ENCODE measurements at regions not wholly inside any gene's neighbourhood (a gene's known extent, or its start where the extent isn't known, plus 50 kb on each side); places are given as distances from the start of the nearest gene placed in this dataset.

DNA sequence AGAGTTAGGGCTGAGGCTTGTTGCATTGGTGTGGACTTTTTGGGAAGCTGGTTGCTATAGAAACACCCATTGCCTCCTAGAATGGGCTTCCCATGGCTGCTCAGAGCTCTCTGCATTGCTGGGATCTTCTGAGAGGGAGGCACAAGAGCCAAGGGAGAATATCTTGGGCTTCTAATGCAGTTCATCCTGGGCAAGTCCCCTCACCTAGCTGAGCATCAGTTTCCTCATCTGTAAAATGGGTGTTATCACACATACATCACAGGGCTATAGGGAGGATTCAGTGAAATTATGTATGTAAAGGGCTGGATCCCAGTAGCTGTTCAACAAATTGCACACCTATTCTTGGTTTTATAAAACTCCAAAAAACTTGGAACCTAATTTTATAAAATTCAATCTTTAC is 106.1 kb upstream of the ALDH1B1 start:
- DNase-seq (ENCODE audit: low read depth, low spot score): no peak

DNA sequence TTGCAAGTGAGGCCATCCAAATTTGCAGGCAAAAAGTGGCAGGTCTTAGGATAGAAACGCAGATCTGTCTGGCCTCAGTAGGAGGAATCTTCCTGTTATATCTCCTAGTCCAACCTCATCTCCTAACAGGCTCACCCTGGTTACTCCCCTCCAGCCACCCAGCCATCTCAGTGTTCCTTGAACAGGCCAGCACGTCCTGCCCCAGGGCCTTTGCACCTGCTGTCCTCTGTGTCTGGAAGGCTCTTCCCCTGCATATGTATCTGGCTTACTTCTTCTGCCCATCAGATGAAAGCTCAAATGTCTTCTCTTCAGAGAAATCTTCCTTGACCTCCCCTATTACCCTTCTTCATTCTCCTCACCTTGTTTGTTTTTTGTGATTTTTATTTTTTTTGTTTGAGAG is 107.3 kb upstream of the ALDH1B1 start:
- no peak for DNase-seq (ENCODE audit: low read depth, low spot score)

DNA sequence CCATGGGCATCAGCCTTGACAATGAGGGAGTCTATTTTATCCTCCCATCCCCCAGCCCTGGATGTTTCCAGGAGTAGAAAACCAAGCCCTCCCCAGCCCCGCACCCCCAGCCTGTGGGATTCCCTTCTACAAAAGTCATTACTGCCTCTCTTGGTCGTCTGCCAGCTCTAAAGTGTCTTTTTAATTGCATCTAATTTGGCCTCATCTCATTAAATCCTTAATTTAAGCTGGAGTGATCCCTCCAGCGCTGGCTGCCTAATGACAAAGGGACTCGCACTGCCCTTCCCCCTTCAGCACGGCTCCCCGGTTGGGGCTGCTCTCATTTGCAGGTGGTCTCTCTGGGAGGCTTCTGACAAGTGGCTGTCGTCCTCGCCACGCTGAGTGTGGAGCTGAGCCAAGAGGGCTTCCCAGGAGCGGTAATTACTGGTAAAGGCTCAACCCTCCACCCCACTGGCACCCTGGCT is 107.9 kb upstream of the ALDH1B1 start:
- DNase-seq (ENCODE audit: low read depth, low spot score): no peak

DNA sequence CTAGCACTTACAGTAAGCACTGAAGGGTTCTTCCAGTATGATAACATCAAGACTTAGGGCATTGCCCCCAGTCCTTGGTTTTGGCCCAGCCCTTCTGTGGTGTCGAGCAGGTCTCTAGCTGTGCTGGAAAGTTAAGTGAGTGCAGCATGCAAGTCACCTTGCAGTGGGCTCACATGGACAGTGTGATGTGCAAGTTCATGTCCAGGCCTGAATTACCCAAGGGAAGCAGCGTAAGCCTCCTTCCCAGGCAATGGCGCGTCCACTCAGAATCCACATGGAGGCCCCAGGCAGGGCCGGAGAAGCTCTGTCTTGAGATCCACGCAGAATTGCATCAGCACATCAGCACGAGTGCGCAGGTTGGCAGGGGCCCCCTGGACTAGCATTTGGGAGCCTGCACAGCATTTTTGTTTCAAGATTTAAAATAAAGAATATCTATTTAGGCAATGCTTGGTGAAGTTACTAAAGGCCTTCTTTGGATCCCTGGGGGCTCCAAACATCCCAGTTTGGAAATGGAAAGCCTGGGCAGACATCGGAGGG is 108.4 kb upstream of the ALDH1B1 start:
- DNase-seq (ENCODE audit: low read depth, low spot score): no peak

DNA sequence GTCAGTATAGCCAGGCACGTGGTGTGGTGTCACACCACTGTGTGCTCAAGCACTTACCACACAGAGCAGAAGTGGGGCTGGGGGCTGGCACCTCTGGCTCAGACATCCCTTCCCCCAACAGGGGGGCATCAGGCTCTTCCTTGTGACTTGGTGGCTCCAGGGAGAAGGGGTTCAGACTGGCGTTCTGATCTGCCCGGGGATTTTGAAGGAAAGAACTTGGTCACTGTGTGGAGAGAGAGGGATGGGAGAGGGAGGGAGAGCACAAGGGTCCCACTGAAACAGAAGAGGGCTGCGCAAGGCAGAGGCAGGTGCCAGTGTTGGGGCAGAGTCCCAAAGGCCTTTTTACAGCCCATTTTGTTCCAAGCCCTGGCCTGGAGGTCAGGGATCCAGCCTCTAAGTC is 109.7 kb upstream of the ALDH1B1 start:
- DNase-seq (ENCODE audit: low read depth, low spot score): no peak

DNA sequence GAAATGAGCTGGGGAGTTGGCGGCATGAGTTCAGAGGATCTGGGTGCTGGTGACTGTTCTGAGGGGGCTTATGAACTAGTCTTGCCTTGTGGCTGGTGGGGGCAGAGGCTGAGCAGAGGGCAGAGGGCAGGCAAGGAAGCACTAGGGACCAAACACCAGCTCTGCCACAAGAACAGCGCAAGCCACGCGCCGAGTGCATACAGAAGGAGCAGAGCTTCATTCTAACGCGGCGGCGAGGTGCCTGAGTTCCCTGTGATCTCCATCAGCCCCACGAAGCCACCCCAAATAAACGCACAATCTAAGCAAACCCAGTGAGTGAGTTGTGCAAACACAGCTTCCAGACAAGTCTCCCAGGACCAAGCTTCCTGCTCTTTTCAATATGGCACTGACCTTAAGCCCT is 110.6 kb upstream of the ALDH1B1 start:
- no peak for DNase-seq (ENCODE audit: low read depth, low spot score)

DNA sequence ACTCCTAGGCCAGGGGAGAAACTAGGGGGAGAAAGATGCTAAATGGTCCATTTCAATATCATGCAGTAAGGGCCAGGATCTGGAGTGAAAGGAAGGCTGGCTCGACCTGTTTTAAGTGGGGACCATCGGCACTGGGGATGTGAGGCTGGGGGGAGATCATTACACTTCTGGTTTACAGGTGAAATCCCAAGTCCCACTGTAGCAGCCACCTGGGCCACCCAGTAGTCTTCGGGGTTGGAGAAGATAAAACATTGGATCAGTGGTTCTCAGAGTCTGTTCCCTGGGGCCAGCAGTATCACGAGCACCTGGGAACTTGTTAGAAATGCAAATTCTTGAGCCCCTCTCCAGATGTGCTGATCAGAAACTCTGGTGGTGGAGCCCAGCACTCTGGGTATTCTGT is 111.3 kb upstream of the ALDH1B1 start:
- DNase-seq (ENCODE audit: low read depth, low spot score): no peak

DNA sequence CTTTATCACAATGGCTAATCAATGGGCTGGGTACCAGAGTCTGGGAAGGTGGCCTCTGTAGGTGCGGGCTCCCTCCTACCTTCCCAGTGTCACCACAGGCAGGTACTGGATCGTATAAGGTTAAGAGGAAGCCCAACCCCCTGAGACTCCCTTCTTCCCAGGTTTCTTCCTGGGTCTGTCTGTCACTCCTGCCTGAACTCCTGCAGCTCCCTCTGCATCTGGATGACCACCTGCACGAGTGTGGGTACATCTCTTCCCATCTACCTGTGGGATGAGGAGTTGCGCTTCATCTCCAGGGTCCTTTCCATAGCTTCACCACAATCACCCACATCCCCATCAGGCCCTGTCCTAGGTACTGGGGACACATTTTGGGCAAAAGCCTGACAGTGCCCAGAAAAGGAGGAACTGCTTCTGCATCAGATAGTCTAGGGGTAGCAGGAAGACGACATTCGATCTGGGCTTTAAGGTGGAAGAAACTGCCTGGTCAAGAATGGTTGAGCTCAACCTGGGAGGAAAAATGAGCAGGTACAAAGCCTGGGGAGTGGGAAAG is 112.2 kb upstream of the ALDH1B1 start:
- no peak for DNase-seq (ENCODE audit: low read depth, low spot score)

DNA sequence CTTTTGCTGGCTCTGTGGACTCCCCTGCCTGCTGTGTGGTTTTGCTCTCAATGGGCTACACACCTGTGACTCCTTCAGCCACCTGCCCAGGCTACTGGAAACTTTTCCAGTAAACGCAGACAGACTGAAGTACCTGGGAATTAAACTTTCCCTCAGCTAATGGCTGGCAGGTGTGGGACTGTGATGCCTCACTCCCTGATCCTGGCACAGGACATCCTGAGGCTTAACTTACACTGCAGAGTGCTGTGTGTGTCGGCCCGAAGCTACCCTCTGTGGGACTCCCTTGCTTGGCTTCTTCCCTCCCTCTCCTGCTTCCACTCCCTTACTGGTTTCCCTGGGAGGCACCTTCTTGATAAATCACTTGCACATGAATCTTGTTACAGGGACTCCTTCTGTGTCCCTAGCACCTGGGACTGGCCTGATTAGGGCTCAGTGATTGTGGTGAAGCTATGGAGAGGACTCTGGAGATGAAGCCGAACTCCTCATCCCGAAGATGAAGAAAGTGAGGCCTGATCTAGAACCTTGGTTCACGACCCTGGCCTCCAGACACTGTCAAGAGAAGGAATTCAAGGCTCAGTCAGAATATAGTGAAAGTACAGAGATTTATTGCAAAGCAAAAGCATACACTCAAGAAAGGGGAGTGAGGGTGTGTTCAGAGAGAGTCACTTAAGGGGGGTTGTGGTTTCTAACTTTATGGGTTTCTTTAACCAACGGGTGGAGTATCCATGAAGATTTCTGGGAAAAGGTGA is 113.4 kb upstream of the ALDH1B1 start:
- no peak for DNase-seq (ENCODE audit: low read depth, low spot score)

DNA sequence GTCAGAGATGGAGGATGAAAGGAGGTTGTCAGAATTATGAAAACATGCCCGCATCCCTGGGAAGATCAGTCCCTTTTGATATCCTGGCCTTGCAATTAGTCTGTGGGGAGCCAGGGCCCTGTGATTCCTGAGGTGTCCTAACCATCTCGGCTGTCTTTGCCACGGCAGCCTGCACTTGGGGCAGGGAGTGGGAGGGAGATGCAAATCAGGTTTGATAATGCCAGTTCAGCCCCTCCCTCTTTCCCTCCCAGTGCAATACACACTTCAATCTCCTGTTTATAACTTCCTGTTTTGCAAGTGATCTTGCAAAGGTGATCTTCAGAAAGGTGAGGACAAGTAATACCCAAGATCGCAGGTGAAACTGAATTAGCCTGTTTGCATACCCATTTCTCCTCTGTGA is 114.0 kb upstream of the ALDH1B1 start:
- no peak for DNase-seq (ENCODE audit: low read depth, low spot score)

DNA sequence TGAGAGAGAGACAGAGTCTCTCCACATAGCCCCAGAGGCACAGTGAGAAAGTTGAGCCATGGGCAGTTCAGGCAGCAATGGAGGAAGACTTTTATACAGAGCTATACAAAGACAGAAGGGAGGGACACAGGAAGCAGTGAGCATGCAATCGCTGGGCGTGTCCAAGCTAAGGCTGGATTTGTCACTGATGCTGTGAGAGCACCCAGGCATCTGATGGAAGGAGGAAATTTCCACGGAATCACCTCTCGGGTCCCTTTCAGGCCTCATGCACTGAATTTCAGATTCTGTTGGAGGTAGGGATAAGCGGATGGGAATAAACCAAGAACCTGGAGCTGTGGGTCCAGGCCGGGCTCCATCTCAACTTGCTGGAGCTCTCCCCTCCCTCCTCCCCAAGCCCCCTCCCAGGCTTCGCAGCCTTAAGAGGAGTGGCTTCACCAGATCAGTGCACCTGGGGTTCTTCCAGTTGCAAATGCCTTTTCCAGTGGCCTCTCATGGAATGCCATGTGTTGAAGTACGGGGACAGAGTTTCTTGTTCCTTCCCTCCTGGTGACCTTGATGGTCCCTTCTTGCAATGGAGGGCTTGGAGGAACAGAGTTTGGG is 114.8 kb upstream of the ALDH1B1 start:
- no peak for DNase-seq (ENCODE audit: low read depth, low spot score)

DNA sequence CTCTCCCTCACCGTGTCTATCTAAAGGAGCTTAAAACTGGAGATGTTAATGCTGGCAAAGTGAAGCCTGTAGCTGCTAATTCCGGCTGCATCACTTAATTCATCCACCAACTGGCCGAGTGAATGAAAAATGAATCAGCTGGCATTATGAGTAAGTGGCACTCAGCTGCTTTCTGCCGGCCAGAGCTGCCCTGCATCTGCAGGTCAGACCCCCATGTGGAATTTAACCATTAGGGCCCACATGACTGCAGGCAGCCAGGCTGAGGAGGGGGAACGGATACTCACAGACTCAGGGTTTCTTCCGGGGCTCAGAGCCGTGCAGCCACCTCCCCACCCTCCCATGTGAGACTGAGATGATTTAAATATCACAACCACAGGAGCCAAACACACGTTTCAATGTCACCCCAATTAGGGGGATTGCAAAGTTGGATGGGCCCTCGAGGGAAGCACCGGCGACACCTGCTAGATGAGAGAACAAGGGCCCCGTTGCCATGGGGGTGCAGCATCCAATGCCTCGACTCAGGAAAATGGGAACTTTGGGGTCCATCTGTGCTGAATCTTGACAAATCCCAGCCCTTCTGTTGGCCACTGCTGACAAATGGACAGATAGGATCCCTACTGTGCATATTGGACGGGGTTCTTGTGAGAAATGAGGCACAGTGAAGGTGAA is 115.6 kb upstream of the ALDH1B1 start:
- DNase-seq (ENCODE audit: low read depth, low spot score): no peak

DNA sequence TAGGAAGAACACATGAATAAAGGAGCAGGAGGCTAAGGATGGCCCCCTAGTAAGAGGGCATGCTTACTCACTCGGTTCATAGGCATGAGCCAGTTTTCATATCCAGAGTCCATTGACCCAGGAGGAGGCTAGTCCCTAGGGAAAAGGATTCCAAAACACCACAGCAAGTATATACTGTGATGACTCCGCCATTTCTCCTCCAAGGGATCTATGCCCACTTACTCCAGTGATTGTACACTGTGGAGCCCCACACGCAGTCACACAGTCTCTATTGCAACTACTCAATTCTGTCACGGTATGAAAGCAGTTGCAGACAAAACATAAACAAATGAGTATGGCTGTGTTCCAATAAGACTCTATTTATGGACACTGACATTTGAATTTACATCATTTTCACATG is 117.7 kb upstream of the ALDH1B1 start:
- DNase-seq (ENCODE audit: low read depth, low spot score): no peak

DNA sequence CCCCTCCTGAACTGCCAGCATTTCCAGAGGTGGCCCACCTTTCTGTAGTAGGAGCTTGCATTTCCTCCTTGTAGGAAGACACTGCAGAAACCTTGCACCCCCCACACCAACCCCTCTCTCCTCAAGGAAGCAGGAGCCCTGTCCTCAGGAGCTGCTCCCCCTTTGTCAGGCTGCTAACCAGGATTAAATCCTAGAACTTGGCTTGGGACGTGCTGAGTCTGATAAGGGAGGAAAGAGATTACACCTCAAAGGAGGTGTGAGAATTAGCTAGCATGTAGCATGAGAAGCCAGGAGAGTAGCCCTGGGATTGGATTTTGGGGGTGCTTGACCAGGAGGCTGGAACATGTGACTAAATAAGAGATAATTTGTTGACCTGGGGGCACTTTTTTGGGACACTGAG is 119.8 kb upstream of the ALDH1B1 start:
- DNase-seq (ENCODE audit: low read depth, low spot score): no peak

DNA sequence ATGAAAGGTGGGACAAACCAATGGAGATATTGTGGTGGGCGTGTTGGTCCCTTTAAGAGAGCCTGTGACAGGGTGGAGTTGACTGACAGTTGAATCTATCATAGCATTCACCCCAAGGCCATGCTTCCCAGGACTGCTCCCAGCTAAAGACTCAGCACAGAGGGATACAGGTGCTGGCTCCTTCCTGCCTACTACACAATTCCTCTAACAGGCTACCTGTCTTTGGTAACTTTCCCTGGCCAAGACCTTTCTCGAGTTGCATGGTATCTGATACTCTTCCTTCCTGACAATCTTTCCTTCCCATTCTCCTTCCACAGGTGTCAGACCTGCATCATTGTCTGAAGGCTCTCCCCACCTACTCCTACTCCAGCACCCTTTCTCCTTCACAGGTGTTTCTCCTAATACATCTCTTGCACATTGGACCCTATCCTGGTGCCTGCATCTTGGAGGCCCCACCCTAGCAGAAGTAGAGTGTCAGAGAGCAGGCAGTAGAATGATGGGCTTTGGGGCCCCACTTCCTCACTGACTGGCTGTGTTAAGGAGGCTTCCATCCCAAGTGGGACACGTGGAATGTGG is 120.7 kb upstream of the ALDH1B1 start:
- DNase-seq (ENCODE audit: low read depth, low spot score): no peak

DNA sequence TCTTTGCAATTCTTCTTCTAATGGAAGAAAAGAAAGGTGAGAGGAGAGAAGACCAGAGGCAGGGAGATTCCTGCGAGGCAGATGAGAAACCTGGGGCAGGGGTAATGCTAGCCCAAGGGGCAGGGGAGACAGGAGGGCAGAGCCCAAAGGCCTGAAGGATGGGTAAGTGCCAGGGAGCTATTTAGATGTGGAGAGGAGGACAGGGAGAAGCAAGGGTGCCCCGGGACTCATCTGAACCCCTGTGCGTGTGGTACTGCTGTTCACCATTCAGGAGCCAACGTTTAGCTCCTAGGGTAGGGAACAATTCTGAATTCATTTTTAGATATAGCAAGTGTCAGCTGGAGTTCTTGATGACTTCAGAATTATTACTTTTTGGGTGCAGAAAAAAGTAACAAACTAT is 122.7 kb upstream of the ALDH1B1 start:
- no peak for DNase-seq (ENCODE audit: low read depth, low spot score)

DNA sequence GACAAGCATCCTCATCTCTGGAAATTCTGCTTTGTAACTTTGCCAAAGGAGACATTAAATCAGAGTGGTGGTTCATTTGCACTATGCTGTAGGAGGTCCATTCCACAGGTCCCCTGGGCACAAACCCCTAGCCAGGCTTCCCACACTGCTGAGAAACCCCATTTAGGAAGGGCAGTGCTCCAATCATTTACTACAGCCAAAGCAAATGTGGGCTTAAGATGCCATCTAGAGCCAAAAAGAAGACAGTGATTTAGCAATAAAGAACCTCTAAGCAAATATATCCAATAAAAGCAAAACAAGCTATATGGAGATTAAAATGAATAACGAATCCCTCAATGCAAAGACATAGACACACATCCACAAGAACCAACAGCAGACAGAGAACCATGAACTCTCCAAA is 129.0 kb upstream of the ALDH1B1 start:
- peak; percentile 50 for DNase-seq (ENCODE audit: low read depth, low spot score)

DNA sequence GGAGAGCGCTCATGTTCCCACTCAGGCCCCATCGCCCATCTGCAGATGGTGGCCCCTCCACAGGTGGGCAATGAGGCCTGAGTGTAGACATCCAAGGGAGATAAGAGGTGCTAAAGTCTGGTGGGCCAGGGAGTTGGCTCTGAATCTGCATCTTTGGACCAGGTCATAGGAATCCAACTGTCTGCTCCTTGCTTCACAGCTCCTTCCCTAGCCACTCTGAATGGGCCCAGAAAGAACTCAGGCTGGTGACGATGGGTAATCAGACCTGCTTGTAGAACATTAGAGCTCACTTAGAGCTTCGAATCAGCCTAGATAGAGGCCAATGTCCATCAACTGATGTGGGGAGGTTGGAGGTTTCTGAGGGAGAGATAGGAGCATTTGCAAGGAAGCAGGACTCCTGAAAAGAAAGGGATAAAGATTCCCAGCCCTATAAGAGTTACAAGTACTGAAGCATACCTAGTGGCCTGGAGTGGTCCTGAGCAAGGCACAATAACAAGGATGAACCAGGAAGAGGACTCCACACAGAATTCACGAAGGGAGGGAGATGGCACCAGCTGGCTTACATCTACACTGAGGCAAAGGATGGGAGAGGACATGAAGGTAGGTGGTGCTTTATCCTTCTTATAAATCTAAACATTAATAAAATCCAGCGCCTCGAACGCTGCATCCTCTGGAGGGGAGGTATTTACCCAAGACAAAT is 132.8 kb upstream of the ALDH1B1 start:
- no peak for DNase-seq (ENCODE audit: low read depth, low spot score)

DNA sequence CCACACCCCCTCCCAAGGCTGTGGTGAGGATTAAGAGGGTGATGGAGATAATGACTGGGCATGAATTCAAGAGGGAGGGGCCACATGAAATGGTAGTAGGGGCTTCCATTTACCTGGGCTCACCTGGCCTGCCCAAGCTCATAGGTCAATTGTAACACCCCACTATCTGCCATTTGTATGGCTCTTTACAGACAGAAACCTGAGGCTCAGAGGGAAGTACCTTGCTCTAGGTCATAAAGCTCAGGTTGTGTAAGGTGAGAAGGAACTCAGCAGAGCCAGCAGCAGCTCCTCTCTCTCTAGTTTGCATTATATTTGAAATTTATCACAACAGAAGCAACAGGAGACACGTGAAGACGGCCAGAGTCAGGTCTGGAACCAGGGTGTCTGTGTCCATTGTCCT is 133.4 kb upstream of the ALDH1B1 start:
- DNase-seq (ENCODE audit: low read depth, low spot score): no peak

DNA sequence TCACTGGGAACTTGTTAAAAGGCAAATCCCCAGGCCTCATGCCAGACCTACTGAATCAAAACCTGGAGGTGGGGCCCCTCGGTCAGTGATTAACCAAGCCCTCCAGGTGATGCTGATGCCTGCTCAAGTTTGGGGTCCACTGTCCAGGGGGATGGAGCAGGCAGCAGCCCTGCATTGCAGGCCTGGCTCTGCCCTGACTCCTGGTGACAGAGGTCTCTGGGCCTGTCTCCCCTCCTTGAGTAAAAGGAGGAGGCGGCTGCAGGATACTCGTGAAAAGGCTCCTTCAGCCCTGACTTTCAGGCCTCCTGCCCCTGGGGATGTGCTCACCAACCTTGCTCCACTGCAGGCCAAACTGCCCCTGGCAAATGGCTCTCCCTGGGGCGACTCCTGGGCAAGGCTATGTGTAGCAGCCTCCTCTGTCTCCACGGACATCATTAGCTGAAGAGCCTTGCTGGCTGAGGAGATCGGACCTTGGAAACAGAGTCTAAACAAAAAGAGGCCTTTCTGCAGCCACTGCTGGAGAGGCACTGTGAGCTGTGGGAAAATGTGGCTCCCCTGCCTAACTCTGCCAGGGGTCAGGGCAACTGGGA is 134.8 kb upstream of the ALDH1B1 start:
- peak; percentile 4 for DNase-seq (ENCODE audit: low read depth, low spot score)

DNA sequence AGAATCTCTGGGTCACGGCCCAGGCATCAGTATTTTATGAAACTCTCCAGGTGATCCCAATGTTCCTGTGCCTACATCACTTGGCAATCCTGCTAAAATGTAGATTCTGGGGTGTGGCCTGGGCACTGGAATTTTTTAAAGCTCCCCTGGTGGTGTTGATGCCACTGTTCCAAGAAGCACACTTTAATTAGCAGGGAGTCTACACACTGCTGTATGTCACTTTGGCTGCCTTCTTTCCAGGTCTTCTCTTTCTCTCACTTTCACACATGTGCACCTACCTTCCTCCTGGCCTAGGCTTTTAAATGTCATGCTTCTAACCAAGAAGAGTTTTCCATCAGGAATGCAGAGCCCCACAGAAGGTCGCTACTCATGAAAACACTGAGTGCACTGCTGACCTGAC is 136.0 kb upstream of the ALDH1B1 start:
- DNase-seq (ENCODE audit: low read depth, low spot score): no peak
